Peyer's patch (tissue), 4 donors: ENCODE measurements at regions not wholly inside any gene's neighbourhood (a gene's known extent, or its start where the extent isn't known, plus 50 kb on each side); places are given as distances from the start of the nearest gene placed in this dataset.

Experiments
- DNase-seq, 3 donors: peaks; one replicate each; pipeline ENCODE4 v3.0.0-alpha.2; 2017 to 2019
- H3K27ac ChIP-seq, 4 donors: fragments of 200-600 bp; sonication (generic); one replicate each; pipeline ENCODE4 v1.5.1; 2016 to 2019
- H3K27me3 ChIP-seq, 2 donors: fragments of 200-600 bp; sonication (generic); one replicate each; pipeline ENCODE4 v1.5.1; 2019
- H3K36me3 ChIP-seq, 3 donors: fragments of 200-600 bp; sonication (generic); one replicate each; pipeline ENCODE4 v1.5.1; 2016 to 2019
- H3K4me1 ChIP-seq, 4 donors: fragments of 200-600 bp; sonication (generic); one replicate each; pipeline ENCODE4 v1.5.1; 2016 to 2019
- H3K4me3 ChIP-seq, 4 donors: fragments of 200-600 bp; sonication (generic); 1 replicate in 3 of 4; 2 replicates in 1 of 4; pipeline ENCODE4 v1.5.1; 2016 to 2019; ENCODE audit warnings: mild to moderate bottlenecking in 1 of 4
- H3K9me3 ChIP-seq, 4 donors: fragments of 200-600 bp; sonication (generic); one replicate each; pipeline ENCODE4 v1.5.1; 2016 to 2019; ENCODE audit warnings: mild to moderate bottlenecking in 1 of 4
- CTCF ChIP-seq, 6 experiments: fragments of 450-650 bp in 4 of 6; fragments of 200-600 bp in 2 of 6; sonication (generic) in 1 of 6; IDR thresholded peaks; one replicate each; pipeline ENCODE4 v1.5.1; 2017 to 2019; ENCODE audit warnings: antibody characterized with exemption in 6 of 6, mild to moderate bottlenecking in 3 of 6, moderate library complexity in 1 of 6
- POLR2A ChIP-seq, 2 donors: fragments of 450-650 bp; IDR thresholded peaks; one replicate each; pipeline ENCODE4 v1.5.1; 2017; ENCODE audit warnings: antibody characterized with exemption in 2 of 2, mild to moderate bottlenecking in 2 of 2, moderate library complexity in 2 of 2

GRCh38 chr3:145522893-145523651 lies 637.9 kb downstream of the PLOD2 start:
- Histone ChIP-seq H3K4me1 (no peaks in the 10 kb centered on the region), H3K4me3 (no peak overlapping the region), H3K27ac (no peak overlapping the region), H3K27me3 (no peaks in the 10 kb centered on the region), H3K36me3 (no peaks in the 10 kb centered on the region), H3K9me3 (no peaks in the 10 kb centered on the region)
- no peak for DNase-seq
- TF ChIP-seq CTCF (IDR thresholded peaks at IDR 0.05): no peak
- TF ChIP-seq POLR2A (IDR thresholded peaks at IDR 0.05): no peak

- Histone ChIP-seq H3K27ac (no peak overlapping the region), H3K4me3 (no peak overlapping the region), H3K4me1 (no peaks in the 10 kb centered on the region), H3K36me3 (no peaks in the 10 kb centered on the region), H3K9me3 (no peaks in the 10 kb centered on the region), H3K27me3 (no peaks in the 10 kb centered on the region)
- no peak for DNase-seq
- TF ChIP-seq POLR2A (IDR thresholded peaks at IDR 0.05) (no peak), CTCF (IDR thresholded peaks at IDR 0.05) (no peak)
Observed at GRCh38 chr3:145531548-145531947, 629.4 kb downstream of the PLOD2 start.

DNA sequence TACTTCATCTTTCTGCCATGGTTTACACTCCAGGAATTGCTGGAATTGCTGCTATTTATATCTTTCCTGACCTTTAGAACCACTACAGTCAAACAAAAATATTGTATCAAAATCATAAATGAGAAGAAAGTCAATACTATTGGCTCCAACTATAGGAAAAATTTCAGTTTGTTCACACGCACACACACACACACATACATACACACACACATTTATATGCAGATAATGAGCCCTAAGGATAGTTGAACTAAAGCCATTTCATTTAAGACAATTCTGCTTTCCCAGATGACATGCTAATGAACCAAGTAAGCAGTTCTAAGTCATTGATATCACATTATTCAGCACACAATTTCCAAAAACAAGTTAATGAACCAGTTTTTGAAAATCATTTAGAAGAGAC lies 627.3 kb downstream of the PLOD2 start:
- Histone ChIP-seq H3K27me3 (no peaks in the 10 kb centered on the region), H3K36me3 (no peaks in the 10 kb centered on the region), H3K4me1 (no peaks in the 10 kb centered on the region), H3K4me3 (no peak overlapping the region), H3K27ac (no peak overlapping the region), H3K9me3 (no peaks in the 10 kb centered on the region)
- TF ChIP-seq CTCF (IDR thresholded peaks at IDR 0.05) (no peak), POLR2A (IDR thresholded peaks at IDR 0.05) (no peak)
- no peak for DNase-seq

DNA sequence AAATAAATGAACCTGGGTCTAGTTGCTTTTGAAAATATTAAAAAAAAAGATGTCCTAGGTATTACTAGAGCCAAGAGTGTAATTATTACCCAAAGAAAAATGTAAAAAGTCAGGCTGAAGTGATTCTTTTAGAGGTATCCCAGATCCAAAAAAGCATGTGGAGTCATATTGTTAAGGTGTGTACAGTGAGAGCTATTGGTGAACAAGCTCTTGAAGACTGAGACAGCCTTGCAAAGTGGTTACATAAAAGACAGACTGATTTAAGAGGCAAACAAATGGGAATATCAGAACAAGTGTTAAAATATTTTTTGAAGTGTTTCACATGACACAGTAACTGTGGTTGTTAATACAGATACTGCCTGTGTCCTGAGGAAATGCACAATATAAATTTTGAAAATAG lies 624.5 kb downstream of the PLOD2 start:
- Histone ChIP-seq H3K27me3 (no peaks in the 10 kb centered on the region), H3K27ac (no peak overlapping the region), H3K36me3 (no peaks in the 10 kb centered on the region), H3K4me1 (no peaks in the 10 kb centered on the region), H3K9me3 (no peaks in the 10 kb centered on the region), H3K4me3 (no peak overlapping the region)
- TF ChIP-seq POLR2A (IDR thresholded peaks at IDR 0.05) (no peak), CTCF (IDR thresholded peaks at IDR 0.05) (no peak)
- DNase-seq: no peak

DNA sequence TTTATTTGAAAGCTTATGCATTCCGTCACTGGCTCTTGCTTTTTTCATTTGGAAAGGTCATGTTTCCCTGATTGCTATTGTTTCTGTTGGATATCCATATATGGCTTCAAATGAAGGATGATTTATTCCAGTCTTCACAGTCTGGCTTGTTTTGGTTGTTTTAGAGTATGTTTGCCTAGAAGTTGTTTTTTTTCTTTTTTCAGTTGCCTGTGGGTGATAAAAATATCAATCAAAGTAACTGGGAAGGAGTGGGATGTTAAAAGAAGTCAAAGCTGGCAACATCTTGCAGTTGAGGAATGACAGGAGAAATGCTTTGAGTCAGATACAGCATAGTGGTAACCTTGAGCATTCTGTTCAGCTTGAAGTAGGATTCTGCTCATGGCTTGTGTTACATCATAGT lies 610.5 kb downstream of the PLOD2 start:
- Histone ChIP-seq H3K4me3 (no peak overlapping the region), H3K4me1 (no peaks in the 10 kb centered on the region), H3K36me3 (no peaks in the 10 kb centered on the region), H3K9me3 (no peaks in the 10 kb centered on the region), H3K27me3 (no peaks in the 10 kb centered on the region), H3K27ac (no peak overlapping the region)
- DNase-seq: no peak
- TF ChIP-seq POLR2A (IDR thresholded peaks at IDR 0.05): no peak
- no peak for TF ChIP-seq CTCF (IDR thresholded peaks at IDR 0.05)

- no peak for TF ChIP-seq CTCF (IDR thresholded peaks at IDR 0.05)
- TF ChIP-seq POLR2A (IDR thresholded peaks at IDR 0.05): no peak
- DNase-seq: no peak
Observed at GRCh38 chr3:145557405-145557804, 603.6 kb downstream of the PLOD2 start.

More at GRCh38 chr3:145557405-145557804, 603.6 kb downstream of the PLOD2 start:
- Histone ChIP-seq H3K27ac (no peak overlapping the region), H3K4me3 (no peak overlapping the region), H3K9me3 (no peaks in the 10 kb centered on the region), H3K36me3 (no peaks in the 10 kb centered on the region), H3K27me3 (no peaks in the 10 kb centered on the region), H3K4me1 (no peaks in the 10 kb centered on the region)
